ENCODE measurements at regions not wholly inside any gene's neighbourhood (a gene's known extent, or its start where the extent isn't known, plus 50 kb on each side); places are given as distances from the start of the nearest gene placed in this dataset.
A peak's percentile ranks its signal among the peaks of the same experiment; 100 is the strongest.

DNA sequence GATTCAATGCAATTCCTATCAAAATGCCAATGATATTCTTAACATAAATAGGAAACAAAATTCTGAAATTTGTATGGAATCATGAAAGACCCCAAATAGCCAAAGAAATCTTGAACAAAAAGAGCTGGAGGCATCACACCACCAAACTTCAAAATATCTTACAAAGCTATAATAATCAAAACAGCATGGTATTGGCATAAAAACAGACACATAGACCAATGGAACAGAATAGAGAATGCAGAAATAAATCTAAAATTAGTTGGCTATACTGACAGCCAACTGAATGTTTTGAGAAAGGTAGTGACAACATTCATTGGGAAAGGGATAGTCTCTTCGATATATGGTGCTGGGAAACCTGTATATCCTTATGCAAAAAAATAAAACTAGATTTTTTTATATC, 121.9 kb upstream of the ASCC3 start:
- DNase-seq (ENCODE audit: extremely low spot score, insufficient read length, low read depth), result no peak
- no peak for FAIRE-seq

DNA sequence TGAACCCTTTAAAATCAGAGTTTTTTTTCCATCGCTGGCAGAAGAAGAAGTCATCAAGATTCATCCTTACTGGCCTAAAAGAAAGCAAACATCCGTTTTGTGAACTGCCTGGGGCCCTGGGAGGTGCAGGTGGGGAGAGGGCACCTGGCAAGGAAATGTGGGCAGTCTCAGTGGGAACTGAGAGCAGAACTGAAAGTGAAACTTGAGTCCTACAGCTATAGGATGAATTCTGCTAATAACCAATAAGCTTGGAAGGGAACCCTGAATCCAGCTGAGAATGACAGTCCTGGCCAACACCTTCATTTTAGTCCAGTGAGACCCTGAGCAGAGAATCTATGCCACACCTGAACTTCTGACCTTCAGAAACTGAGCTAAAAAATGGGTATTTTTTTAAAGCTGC, 130.1 kb upstream of the ASCC3 start:
- FAIRE-seq, result peak; percentile 79
- DNase-seq (ENCODE audit: extremely low spot score, insufficient read length, low read depth), result peak; percentile 0

DNA sequence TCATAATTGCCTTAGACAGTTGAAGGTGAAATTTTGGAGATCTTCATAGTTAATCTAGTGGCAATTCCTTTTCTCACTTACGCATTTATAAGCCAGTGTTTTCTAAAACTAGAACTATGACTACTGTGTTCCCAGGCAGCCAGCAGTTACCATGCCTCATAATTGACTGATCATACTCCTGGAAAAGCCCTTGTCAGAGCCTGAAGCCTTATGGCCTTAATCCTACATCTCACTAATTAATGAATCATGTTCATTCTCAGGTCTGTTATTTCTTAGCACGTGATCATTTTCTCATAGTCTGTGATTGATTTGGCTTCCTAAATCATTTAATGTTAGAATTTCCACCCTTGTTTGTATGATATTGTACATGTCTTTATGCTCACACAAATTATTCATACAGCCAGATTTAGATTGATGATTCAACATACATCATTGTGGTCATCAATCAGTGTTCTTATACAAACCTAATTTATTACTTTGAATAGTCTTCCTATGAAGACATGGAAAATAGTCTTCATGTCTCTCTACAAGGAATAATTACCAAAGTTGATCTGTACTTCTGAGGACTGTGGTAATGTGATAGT, 132.6 kb upstream of the ASCC3 start:
- DNase-seq (ENCODE audit: extremely low spot score, insufficient read length, low read depth) (no peak), FAIRE-seq (no peak)

DNA sequence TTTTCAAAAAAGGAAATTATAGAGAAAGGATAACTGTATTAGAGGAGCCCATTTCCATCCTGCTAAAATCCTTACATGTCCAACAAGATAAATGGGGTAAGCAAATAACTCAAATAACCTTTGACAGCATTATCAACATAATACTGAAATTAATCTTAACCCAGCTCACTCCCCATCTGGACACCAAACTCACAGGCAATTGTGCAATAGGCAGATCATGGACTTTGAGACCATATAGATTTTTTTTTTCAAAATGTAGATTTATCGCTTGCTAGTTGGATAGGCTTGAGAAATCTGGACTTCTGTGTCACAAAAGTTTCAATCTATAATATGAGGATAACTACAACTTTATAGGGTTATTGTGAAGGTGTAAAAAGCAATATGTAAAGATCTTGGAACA, 134.4 kb upstream of the ASCC3 start:
- no peak for DNase-seq (ENCODE audit: extremely low spot score, insufficient read length, low read depth)
- no peak for FAIRE-seq

DNA sequence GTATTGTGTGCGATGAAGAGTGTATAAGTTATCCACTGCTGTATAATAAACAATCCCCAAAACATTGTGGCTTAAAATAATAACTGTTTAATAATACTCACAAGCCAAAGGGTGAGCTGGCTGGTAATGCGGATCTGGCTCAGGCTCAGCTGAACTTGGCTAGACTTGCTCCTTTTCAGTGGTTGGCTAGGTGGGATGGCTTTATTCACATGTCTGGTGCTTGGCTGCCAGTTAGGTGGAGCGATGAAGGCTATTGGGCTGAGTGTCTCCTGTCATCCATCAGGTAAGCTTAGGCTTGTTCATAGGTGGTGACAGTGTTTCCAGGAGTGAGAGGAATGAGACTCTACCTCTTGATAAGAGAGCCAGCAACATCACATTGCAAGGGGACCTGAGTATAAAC, 135.0 kb upstream of the ASCC3 start:
- no peak for FAIRE-seq
- no peak for DNase-seq (ENCODE audit: extremely low spot score, insufficient read length, low read depth)

DNA sequence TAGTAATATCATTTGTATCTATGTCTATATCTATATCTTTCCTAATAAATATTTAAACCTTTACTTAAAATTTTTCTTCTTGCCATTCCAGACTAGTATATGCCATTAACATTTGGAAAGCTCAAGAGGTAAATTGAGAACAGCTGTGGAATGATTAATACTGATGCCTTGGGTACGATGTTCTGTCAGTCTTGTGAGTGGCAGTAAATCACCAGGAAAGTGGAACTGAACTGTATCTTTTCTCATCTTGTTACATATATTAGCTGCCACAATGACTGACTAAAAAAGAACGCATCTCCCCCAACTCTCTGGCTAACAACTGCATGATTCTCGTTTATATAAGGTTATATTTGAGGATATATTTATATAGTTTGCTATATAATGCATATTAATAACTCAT, 137.0 kb upstream of the ASCC3 start:
- FAIRE-seq (no peak), DNase-seq (ENCODE audit: extremely low spot score, insufficient read length, low read depth) (no peak)

DNA sequence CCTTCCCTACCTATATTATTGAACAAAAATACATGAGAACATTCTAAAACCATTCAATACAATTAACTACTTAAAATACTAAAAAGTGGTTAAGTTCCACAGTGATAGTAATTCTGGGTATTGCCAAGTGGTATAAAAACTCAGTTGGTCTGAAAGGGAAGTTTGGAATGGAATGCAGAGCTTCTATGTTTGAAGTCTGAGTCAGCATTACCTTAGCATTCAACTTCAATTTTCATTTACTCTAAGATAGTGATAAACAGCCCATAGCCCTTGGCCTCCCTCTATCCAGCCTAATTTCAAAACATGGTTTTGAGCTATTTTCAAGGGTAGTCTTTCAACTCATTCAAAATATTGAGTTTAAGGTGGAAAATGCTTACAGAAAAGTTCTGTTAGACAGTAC, 140.4 kb upstream of the ASCC3 start:
- no peak for FAIRE-seq

DNA sequence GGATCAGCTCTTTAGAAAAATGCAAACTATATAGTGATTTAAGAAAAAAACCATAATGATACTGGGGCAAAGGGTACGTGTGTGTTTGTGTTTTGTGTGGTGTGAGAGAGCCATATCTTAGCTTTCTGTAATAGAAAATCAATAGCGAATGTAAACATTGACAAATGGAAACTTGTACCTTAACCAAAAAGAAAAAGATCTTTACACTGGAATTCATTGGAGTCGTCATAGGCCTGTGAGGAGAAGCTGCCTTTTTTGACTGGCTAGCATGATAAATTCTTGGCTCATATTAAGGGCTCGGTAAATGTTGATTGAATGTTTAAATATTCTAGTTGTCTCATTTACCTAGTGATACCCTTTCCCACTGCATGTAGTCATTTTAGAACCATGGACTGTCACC, 161.8 kb upstream of the ASCC3 start:
- DNase-seq (ENCODE audit: extremely low spot score, insufficient read length, low read depth) (no peak), FAIRE-seq (no peak)

More for the DNA sequence above, 140.4 kb upstream of the ASCC3 start:
- DNase-seq (ENCODE audit: extremely low spot score, insufficient read length, low read depth), result no peak

DNA sequence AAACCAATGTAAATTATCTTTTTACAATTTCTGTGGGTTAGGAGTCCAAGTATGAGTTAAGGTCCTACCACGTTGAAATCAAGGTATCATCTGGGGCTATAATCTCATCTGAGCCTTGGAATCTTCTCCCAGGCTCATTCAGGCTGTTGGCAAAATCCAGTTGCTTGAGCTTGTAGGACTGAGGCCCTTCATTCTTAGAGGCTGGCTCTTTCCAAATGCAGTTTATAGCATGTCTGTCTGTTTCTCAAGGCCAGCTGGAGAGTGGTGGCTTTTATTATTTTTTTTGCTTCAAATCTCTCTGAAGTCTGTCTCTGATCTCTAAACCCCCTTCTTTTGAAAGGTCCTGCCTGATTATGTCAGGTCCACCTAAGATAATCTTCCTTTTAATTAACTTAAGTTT, 177.2 kb upstream of the ASCC3 start:
- DNase-seq (ENCODE audit: extremely low spot score, insufficient read length, low read depth) (no peak), FAIRE-seq (no peak)

DNA sequence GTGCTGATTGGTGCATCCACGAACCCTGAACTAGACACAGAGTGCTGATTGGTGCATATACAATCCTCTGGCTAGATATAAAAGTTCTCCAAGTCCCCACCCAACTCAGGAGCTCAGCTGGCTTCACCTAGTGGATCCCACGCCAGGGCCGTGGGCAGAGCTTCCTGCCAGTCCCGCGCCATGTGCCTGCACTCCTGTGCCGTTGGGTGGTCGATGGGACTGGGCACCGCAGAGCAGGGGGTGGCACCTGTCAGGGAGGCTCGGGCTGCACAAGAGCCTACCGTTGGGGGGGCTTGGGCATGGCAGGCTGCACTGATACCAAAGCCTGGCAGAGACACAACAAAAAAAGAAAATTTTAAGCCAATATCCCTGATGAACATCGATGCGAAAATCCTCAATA, 185.4 kb upstream of the ASCC3 start:
- FAIRE-seq (no peak), DNase-seq (ENCODE audit: extremely low spot score, insufficient read length, low read depth) (no peak)

DNA sequence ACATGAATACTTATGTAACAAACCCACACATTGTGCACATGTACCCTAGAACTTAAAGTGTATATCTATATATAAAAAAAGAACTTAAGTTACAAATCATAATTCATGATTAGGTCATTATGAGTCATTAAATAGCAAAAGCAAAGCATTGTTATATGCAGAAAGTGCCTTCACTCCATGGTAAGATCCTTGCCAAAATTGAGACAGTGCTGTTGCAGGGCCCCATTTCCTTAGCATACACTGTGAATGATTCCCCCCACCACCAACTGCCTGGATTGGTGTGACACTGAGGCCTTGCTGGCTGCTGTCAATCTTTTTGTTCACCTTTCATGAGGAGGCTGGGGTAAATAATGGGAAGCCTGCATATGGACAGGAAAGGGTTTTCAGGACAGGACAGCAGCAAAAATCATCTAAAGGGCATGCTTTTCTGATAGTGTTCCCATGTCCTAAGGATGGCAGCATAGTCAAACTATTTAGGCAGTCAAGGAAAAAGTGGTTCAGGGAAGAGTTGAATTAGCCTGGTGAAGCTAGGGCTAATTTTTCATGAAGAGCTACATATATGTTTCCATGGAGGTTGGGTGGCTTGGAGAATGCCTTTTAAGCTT, 188.2 kb upstream of the ASCC3 start:
- FAIRE-seq (no peak), DNase-seq (ENCODE audit: extremely low spot score, insufficient read length, low read depth) (no peak)

DNA sequence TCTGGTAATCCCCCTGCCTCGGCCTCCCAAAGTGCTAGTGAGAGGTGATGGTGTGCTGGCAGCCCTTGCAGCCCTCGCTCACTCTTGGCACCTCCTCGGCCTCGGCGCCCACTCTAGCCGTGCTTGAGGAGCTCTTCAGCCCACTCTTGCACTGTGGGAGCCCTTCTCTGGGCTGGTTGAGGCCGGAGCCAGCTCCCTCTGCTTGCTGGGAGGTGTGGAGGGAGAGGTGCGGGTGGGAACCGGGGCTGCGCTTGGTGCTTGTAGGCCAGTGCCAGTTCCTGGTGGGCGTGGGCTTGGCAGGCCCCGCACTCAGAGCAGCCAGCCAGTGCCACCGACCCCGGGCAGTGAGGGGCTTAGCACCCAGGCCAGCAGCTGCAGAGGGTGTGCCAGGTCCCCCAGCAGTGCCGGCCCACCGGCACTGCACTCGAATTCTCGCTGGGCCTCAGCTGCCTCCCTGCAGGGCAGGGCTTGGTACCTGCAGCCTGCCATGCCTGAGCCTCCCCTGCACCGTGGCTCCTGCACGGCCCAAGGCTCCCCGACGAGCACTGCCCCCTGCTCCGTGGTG, 189.0 kb upstream of the ASCC3 start:
- no peak for FAIRE-seq
- no peak for DNase-seq (ENCODE audit: extremely low spot score, insufficient read length, low read depth)

DNA sequence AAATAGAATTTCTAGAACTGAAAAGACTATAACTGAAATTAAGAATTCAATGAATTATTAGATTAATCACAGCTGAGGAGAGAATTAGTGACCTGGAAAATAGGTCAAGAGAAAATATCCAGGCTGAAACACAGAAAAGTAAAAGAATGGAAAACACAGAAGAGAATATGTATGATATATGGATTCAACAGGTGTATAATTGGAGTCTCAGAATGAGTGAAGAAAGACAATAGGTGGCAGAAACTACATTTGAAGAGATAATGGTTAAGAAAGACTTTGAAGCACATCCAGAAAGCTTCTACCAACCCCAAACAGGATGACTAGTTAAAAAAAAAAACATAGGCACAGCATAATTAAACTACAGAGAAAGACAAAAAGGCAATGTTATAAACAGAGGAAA, 196.2 kb upstream of the ASCC3 start:
- DNase-seq (ENCODE audit: extremely low spot score, insufficient read length, low read depth) (no peak), FAIRE-seq (no peak)

DNA sequence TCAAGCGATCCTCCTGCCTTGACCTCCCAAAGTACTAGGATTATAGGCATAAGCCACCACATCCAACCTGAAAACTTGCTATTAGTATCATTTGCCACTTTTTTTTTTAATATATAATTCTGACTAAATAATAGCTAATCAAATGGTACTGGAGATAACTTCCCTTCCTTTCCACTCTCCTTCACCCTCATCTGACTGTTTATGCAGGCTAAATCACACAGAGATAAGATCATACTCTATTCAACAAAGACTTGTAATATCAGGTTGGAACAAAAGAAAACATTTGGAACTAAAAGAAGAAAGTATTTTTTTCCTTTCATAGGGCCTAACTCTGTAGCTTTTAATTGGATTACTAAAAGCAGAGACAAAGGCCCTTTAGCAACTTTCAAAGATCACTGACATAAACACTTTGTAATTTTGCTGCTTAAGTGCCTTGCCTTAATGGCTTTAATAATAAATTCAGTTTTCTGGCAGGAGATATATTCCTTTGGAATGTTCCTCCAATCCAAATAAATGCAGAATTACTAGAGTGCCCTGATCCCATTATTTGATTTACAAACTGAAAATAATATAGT, 198.7 kb upstream of the ASCC3 start:
- no peak for FAIRE-seq
- DNase-seq (ENCODE audit: extremely low spot score, insufficient read length, low read depth), result no peak

DNA sequence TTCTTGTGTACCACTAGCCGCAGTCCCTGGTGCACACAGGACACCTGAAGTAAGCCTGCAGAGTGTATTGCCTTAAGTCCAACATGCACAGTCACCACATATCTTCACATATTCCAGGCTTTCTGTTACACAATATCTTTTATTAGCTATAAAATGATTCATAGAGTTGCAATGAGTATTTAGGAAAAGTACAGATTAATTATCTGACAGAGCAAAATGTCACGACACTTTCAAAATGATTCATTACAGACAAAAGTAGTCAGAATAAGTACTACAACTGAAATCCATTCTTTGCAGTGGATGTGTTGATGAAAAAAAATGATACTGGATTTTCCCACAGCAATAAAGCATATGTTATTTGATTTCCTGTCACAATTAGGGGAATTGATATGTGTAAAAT, 199.5 kb upstream of the ASCC3 start:
- no peak for FAIRE-seq
- DNase-seq (ENCODE audit: extremely low spot score, insufficient read length, low read depth), result no peak

DNA sequence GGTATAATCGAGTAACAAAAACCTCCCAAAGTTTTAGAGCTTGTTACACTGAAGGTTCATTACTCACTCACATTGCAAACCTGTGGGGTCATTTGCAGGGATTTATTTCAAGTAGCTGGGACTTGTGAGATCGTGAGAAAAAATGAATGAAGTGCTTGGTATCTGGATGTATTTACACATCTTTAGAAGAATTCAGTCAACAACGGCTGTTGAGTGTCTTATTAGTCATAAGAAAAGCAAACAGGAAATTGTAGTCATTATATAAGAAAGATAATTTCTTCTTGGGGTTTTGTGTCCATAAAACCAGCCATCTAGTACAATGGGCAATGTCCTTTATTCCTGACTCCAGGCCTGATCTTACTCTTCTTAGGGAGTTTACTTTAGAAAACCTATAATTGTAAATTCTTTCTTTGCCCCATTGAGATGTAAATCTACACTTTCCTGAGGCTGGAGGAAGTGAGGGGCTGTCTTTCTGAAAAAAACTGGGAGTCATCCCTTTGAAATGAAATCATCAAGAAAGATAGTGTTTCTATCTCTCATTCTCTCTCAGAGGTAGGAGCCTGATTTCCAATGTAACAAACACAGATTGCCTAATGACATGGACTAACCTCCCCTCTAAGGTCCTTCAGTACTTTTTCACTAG, 202.5 kb upstream of the ASCC3 start:
- no peak for FAIRE-seq
- no peak for DNase-seq (ENCODE audit: extremely low spot score, insufficient read length, low read depth)

DNA sequence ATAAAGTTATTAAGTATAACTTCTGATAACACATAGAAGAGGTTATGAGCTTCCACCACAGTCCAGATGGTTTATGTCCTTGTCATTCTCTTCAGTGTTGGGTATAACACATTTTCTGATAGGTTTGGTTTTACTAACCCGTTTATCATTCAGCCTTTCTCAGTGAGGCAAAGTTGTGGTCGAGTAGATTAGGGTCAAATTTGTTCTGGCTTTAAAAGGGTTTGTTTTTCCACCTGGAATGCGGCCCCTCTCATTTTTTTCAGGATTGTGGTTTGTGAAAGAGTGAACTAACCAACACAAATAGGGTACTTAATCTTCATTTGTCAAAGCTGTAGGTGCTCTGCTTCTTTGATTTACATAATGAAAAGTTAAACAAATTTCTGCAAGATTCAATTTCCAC, 204.2 kb upstream of the ASCC3 start:
- DNase-seq (ENCODE audit: extremely low spot score, insufficient read length, low read depth) (no peak), FAIRE-seq (no peak)

DNA sequence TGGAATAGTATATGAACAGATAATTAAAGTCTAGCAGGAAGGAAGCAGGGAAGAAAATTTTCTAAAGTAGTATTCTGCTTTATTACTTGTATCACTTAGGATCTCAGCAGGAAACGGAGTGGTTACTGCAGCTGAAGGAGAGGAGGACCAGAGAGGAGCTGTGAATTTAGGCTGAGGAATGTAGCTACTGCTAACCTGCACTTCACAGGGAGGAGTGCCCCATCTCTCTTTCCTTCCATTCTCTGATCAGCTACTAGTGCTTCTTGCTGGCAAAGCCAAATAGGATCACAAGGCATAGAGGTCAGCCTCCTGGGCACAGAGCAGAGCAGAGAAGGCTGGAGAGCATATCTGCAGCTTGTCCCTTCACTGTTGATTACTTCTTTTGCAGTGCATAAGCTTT, 205.3 kb upstream of the ASCC3 start:
- DNase-seq (ENCODE audit: extremely low spot score, insufficient read length, low read depth), result no peak
- no peak for FAIRE-seq

DNA sequence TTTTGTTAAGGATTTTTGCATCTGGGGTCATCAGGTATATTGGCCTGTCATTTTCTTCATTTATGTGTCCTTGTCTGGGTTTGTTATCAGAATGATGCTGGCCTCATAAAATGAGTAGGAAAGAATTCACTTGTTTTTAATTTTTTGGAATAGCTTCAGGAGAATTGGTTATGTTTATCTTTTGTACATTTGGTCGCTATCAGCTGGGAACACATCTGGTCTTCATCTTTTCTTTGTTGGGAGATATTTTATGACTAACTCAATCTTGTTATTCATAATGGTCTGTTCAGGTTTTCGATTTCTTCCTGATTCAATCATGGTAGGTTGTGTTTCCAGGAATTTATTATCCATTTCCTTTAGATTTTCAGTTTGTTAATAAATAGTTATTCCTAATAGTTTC, 207.5 kb upstream of the ASCC3 start:
- FAIRE-seq, result no peak
- no peak for DNase-seq (ENCODE audit: extremely low spot score, insufficient read length, low read depth)

DNA sequence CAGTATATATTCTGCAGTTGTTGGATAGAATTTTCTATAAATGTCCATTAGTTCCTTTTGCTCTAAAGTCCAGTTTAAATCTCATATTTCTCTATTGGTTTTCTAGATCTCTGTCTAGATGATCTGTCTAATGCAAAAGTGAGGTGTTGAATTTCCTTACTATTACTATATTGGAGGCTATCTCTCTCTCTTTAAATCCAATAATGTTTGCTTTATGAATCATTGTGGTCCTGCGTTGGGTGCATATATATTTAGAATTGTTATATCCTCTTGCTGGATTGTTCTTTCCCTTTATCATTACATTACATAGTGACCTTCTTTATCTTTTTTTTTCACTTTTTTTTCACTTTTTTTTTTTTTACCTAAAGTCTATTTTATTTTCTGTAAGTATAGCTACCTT, 208.5 kb upstream of the ASCC3 start:
- FAIRE-seq, result no peak
- DNase-seq (ENCODE audit: extremely low spot score, insufficient read length, low read depth), result no peak

DNA sequence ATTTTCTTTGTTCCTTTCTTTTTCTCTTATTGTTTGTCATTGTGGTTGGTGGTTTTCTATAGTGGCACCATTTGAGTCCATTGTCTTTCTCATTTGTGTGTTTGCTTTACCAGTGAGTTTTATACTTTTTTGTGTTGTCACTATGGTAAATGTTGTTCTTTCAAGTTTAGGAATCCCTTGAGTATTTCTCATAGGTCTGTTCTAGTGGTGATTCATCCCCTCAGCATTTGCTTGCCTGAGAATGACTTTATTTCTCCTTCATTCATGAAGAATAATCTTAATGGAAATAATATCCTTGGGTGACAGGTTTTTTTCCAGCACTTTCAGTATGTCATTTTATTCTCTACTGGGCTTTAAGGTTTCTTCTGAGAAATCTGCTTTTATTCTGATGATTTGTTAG, 209.2 kb upstream of the ASCC3 start:
- FAIRE-seq (no peak), DNase-seq (ENCODE audit: extremely low spot score, insufficient read length, low read depth) (no peak)
